A673 (cell line): ENCODE measurements at regions not wholly inside any gene's neighbourhood (a gene's known extent, or its start where the extent isn't known, plus 50 kb on each side); places are given as distances from the start of the nearest gene placed in this dataset.

Experiments
- BruUV-seq: library from RNA; stranded (reverse); fragments of 400-500 nt; replicated peaks from 2 replicates; lab custom pipeline; 2021; lab: Mats Ljungman, UMichigan
- CTCF ChIA-PET: fragments of 300-600 bp; sonication (Branson Sonifier 250); formaldehyde crosslinking; loops from one replicate; lab custom pipeline; 2022; ENCODE audit warnings: antibody characterized with exemption; lab: Charles Lee
- POLR2A ChIA-PET: fragments of 300-600 bp; sonication (Branson Sonifier 250); formaldehyde crosslinking; loops from one replicate; lab custom pipeline; 2022; ENCODE audit warnings: antibody characterized with exemption; ENCODE audit not compliant: low non-redundant PET; lab: Charles Lee
- DNase-seq: peaks from one replicate; pipeline ENCODE4 v3.0.0-alpha.2; 2015; ENCODE audit warnings: low spot score
- H3K27ac ChIP-seq: fragments of 200-600 bp; sonication (generic); 2 replicates; pipeline ENCODE4 v1.5.1; 2016; ENCODE audit warnings: mixed run types, low read depth, mild to moderate bottlenecking, mixed read lengths, antibody characterized with exemption, low read length; ENCODE audit not compliant: poor library complexity, severe bottlenecking
- H3K27me3 ChIP-seq: fragments of 200-600 bp; sonication (generic); replicated peaks from 2 replicates; pipeline ENCODE4 v1.6.1; 2017; ENCODE audit warnings: mixed run types, low read depth, mild to moderate bottlenecking, mixed read lengths, antibody characterized with exemption, low read length; ENCODE audit not compliant: insufficient read depth, poor library complexity
- H3K36me3 ChIP-seq: fragments of 200-600 bp; sonication (generic); 2 replicates; pipeline ENCODE4 v1.6.1; 2016; ENCODE audit warnings: mixed run types, mild to moderate bottlenecking, mixed read lengths, antibody characterized with exemption, low read length; ENCODE audit not compliant: insufficient read depth, poor library complexity, severe bottlenecking
- H3K4me1 ChIP-seq: fragments of 200-600 bp; sonication (generic); 2 replicates; pipeline ENCODE4 v1.6.1; 2017; ENCODE audit warnings: mixed run types, mild to moderate bottlenecking, mixed read lengths, antibody characterized with exemption, low read length; ENCODE audit not compliant: insufficient read depth, poor library complexity, severe bottlenecking
- H3K4me3 ChIP-seq: fragments of 200-600 bp; sonication (generic); 2 replicates; pipeline ENCODE4 v1.5.1; 2016; ENCODE audit warnings: low read depth, mixed run types, mild to moderate bottlenecking, mixed read lengths, low read length; ENCODE audit not compliant: poor library complexity, severe bottlenecking
- H3K9me3 ChIP-seq: fragments of 200-600 bp; sonication (generic); 2 replicates; pipeline ENCODE4 v1.6.1; 2016; ENCODE audit warnings: mixed run types, low read depth, mild to moderate bottlenecking, mixed read lengths, antibody characterized with exemption, low read length; ENCODE audit not compliant: poor library complexity, severe bottlenecking
- EZH2 ChIP-seq: fragments of 200-600 bp; sonication (generic); IDR thresholded peaks from 2 replicates; pipeline ENCODE4 v1.6.1; 2017; ENCODE audit warnings: borderline replicate concordance, low read depth, mild to moderate bottlenecking, mixed read lengths, antibody characterized with exemption, low read length; ENCODE audit not compliant: poor library complexity, severe bottlenecking
- intact Hi-C: fragments of 100-400 bp; cut with micrococcal nuclease; formaldehyde crosslinking; loops from one replicate; pipeline ENCODE4 v1.10.0; 2022; ENCODE audit not compliant: unreplicated experiment
- TF ChIP-seq, protein P1 (sequence below): fragments of 300-800, 200-600 bp; sonication (generic); conservative IDR thresholded peaks from 2 replicates; pipeline ENCODE4 v1.5.1; 2017; ENCODE audit warnings: low read depth, mild to moderate bottlenecking, antibody characterized with exemption, low read length, moderate library complexity, mixed read lengths

DNA sequence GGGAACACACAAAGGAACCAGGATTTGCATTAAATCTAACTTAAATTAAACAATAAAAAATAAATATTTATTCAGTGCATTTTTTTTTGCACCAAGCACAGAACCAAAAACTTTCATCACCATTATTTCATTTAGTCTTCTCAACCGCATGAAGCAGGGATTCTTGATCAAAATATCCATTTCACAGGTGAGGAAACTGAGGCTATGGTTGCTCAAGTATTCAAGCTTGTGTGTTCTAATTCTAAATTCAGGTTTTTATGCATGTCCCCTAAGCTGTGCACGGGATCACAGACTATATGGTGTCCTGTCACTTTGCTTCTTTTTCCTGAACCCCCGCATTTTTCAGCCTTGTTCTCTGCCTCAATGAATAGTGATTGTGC, 64.3 kb upstream of the BCL6 start:
- Histone ChIP-seq H3K4me1 (no peaks in the 10 kb centered on the region), H3K9me3 (no peaks in the 10 kb centered on the region), H3K27me3 (no peaks in the 10 kb centered on the region), H3K27ac (no peak overlapping the region), H3K4me3 (no peak overlapping the region), H3K36me3 (no peaks in the 10 kb centered on the region)
- ChIA-PET POLR2A (no interaction called here), CTCF (no interaction called here)
- BruUV-seq, result no TSS peak
- no peak for DNase-seq
- intact Hi-C loops, result no loop called here
- TF ChIP-seq, protein P1, sequence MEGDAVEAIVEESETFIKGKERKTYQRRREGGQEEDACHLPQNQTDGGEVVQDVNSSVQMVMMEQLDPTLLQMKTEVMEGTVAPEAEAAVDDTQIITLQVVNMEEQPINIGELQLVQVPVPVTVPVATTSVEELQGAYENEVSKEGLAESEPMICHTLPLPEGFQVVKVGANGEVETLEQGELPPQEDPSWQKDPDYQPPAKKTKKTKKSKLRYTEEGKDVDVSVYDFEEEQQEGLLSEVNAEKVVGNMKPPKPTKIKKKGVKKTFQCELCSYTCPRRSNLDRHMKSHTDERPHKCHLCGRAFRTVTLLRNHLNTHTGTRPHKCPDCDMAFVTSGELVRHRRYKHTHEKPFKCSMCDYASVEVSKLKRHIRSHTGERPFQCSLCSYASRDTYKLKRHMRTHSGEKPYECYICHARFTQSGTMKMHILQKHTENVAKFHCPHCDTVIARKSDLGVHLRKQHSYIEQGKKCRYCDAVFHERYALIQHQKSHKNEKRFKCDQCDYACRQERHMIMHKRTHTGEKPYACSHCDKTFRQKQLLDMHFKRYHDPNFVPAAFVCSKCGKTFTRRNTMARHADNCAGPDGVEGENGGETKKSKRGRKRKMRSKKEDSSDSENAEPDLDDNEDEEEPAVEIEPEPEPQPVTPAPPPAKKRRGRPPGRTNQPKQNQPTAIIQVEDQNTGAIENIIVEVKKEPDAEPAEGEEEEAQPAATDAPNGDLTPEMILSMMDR, result no peak
- TF ChIP-seq EZH2, result no peak

DNA sequence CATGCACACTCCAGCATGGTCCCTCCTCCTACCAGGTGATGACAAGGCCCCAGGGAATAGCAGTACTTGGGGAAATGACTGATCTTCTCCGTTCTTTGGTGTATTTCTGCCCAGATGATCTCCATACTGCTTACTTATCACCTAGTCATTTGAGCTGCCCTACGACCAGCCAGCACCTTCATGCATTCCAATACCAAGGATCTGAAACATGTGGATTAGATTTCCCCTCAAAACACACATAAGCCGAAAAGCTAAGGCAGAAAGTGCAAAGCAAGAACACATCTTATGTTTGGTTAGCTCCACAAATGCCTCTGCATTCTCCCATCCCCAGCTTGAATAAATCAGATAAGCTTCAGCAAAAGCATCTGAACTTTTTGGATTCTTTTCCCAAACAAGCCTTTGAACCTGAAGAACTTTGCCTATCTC, 64.8 kb upstream of the BCL6 start:
- no peak overlapping the region for H3K4me3 ChIP-seq
- H3K9me3 ChIP-seq, result no peaks in the 10 kb centered on the region
- no peak overlapping the region for H3K27ac ChIP-seq
- intact Hi-C loops, result no loop called here
- no peaks in the 10 kb centered on the region for H3K27me3 ChIP-seq
- no peak for TF ChIP-seq EZH2
- TF ChIP-seq, protein P1, result no peak
- POLR2A ChIA-PET, result no interaction called here
- CTCF ChIA-PET, result no interaction called here
- H3K36me3 ChIP-seq, result no peaks in the 10 kb centered on the region
- DNase-seq, result no peak
- no peaks in the 10 kb centered on the region for H3K4me1 ChIP-seq
- no TSS peak for BruUV-seq

DNA sequence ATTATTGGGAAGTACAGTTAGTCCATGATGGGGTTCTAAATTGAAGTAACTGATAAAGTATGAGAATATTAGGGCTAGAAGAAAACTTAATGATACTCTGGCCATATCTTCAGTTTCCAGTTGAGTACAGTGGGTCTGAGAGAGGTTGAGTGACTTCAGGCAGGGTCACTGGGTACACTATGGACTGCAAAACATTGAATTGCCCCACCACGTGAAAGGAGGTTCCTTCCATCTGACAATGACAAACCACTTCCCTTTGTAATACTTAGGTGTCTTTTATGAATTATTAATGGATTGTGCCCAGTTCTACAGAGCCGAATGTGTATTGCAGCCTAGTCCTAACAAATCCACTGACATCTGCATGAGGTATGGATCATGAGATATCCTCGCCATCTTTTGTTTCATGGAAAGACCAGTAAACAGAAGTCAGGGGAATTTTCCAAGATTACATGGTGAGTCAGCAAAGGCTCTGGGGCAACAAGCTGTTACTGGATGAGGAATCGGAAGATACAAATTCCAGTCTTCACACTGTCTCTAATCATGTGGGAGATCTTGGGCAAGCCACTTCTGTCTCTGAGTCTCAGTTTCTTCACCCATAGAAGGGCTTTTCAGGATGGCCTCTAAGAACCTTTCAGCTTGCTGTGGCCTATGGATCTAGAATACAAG, 66.5 kb upstream of the BCL6 start:
- DNase-seq, result no peak
- no TSS peak for BruUV-seq
- Histone ChIP-seq H3K4me3 (no peak overlapping the region), H3K9me3 (no peaks in the 10 kb centered on the region), H3K27me3 (no peaks in the 10 kb centered on the region), H3K36me3 (no peaks in the 10 kb centered on the region), H3K4me1 (no peaks in the 10 kb centered on the region), H3K27ac (no peak overlapping the region)
- POLR2A ChIA-PET, result no interaction called here
- CTCF ChIA-PET, result no interaction called here
- intact Hi-C loops, result no loop called here
- TF ChIP-seq, protein P1, result no peak
- no peak for TF ChIP-seq EZH2
